Heart left ventricle (tissue), 13 donors: ENCODE measurements at regions not wholly inside any gene's neighbourhood (a gene's known extent, or its start where the extent isn't known, plus 50 kb on each side); places are given as distances from the start of the nearest gene placed in this dataset.

ENCODE experiments used
- POLR2A ChIP-seq, 2 donors: fragments of 450-650 bp; IDR thresholded peaks; one replicate each; pipeline ENCODE4 v1.6.1; 2017; ENCODE audit warnings: antibody characterized with exemption in 2 of 2, mild to moderate bottlenecking in 2 of 2, moderate library complexity in 2 of 2
- TF ChIP-seq, protein P1 (sequence below), 12 donors: fragments of 200-600 bp; sonication (generic) in 4 of 12; IDR thresholded peaks; one replicate each; pipeline versions ENCODE4 v1.5.0 to v1.8.0; 2018 to 2022; ENCODE audit warnings: antibody characterized with exemption in 12 of 12, mild to moderate bottlenecking in 5 of 12
- donor health status: ischemic (EF 13 %, LVEDD 7.1; RV severe dilation, severe dysfunction).
- donor health status: DM: no; HTN: yes; CAD: no.
- donor health status: DM: no; HTN: no; CAD: no.
- donor health status: ischemic (EF 25% LVEDD 6.9; RV normal size, moderate dysfunction).
- donor health status: ischemic (EF 25% LVEDD 5.7; RV mildly dilated, moderate dysfunction).
- donor health status: ischemic (EF 35%, LVEDD 5.7; RV mildly dilated, moderate dysfunction).
- donor health status: nonischemic (EF 11% LVEDD 7.7; RV severe dilation, severe dysfunction).
- donor health status: DM: yes; HTN: yes; CAD: no.
- donor health status: PGD.
- donor health status: ischemic (EF 29% LVEDD 5.4; RV normal size, mild dysfunction).
- donor health status: nonischemic (EF 23%, LVEDD 6.1; RV moderate dilation, normal function).

DNA sequence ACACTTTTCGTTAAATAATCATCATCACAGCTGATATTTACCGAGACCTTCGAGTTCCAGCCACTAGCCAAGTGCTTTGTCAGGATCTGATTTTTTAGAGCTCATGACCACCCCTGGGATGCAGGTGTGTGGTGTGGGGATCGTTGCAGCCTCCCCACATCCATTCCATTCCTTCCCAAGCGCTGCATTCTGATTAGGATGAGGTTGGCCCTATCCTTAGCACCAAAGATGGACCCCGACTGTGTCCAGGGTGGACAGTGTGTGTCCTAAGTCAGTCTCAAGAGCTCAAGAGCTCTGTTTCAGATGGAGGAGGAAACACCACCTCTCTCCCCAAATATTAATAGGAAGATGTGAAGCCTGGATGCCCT lies 74.1 kb downstream of the PSMG1 start:
- TF ChIP-seq, protein P1, sequence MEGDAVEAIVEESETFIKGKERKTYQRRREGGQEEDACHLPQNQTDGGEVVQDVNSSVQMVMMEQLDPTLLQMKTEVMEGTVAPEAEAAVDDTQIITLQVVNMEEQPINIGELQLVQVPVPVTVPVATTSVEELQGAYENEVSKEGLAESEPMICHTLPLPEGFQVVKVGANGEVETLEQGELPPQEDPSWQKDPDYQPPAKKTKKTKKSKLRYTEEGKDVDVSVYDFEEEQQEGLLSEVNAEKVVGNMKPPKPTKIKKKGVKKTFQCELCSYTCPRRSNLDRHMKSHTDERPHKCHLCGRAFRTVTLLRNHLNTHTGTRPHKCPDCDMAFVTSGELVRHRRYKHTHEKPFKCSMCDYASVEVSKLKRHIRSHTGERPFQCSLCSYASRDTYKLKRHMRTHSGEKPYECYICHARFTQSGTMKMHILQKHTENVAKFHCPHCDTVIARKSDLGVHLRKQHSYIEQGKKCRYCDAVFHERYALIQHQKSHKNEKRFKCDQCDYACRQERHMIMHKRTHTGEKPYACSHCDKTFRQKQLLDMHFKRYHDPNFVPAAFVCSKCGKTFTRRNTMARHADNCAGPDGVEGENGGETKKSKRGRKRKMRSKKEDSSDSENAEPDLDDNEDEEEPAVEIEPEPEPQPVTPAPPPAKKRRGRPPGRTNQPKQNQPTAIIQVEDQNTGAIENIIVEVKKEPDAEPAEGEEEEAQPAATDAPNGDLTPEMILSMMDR (IDR thresholded peaks at IDR 0.05): no peak
- TF ChIP-seq POLR2A (IDR thresholded peaks at IDR 0.05): no peak
